H1 (cell line): ENCODE measurements at regions not wholly inside any gene's neighbourhood (a gene's known extent, or its start where the extent isn't known, plus 50 kb on each side); places are given as distances from the start of the nearest gene placed in this dataset.

Experiments
- CTCF ChIA-PET: fragments of 300-600 bp; sonication (Branson Sonifier 250); formaldehyde crosslinking; loops from one replicate; lab custom pipeline; 2021; ENCODE audit not compliant: partially characterized antibody; lab: Charles Lee
- POLR2A ChIA-PET: fragments of 300-600 bp; sonication (Branson Sonifier 250); formaldehyde crosslinking; loops from one replicate; lab custom pipeline; 2021; ENCODE audit warnings: inconsistent platforms; ENCODE audit not compliant: partially characterized antibody; lab: Charles Lee
- DNase-seq, 2 experiments: peaks; one replicate each; pipeline versions ENCODE4 v3.0.0 to v3.0.0-alpha.2; 2010 to 2022; ENCODE audit warnings: low spot score in 2 of 2, low read depth in 1 of 2, mixed read lengths in 1 of 2
- FAIRE-seq: peaks from 2 replicates; lab custom pipeline; 2011; peaks lifted over from hg19 to GRCh38; lab: Jason Lieb, UNC
- H2AFZ ChIP-seq: 2 replicates; pipeline ENCODE4 v1.8.1; 2012; ENCODE audit warnings: low read length, inconsistent platforms
- H2AK5ac ChIP-seq: 2 replicates; pipeline ENCODE4 v1.6.1; 2013; ENCODE audit warnings: low read depth, low read length
- H2BK120ac ChIP-seq: replicated peaks from 2 replicates; pipeline ENCODE3; 2013; ENCODE audit warnings: low read depth, low read length, inconsistent platforms
- H2BK12ac ChIP-seq: 2 replicates; pipeline ENCODE4 v1.6.1; 2013; ENCODE audit warnings: low read depth, low read length
- H2BK15ac ChIP-seq: 2 replicates; pipeline ENCODE4 v1.6.1; 2013; ENCODE audit warnings: low read length
- H2BK20ac ChIP-seq: 2 replicates; pipeline ENCODE4 v1.6.1; 2013; ENCODE audit warnings: low read length
- H2BK5ac ChIP-seq: 2 replicates; pipeline ENCODE4 v1.6.1; 2013; ENCODE audit warnings: low read depth, low read length
- H3K14ac ChIP-seq: 2 replicates; pipeline ENCODE4 v1.6.1; 2013; ENCODE audit warnings: inconsistent platforms; ENCODE audit not compliant: insufficient read length
- H3K18ac ChIP-seq: 2 replicates; pipeline ENCODE4 v1.6.1; 2013; ENCODE audit warnings: low read length; ENCODE audit errors: extremely low read depth
- H3K23ac ChIP-seq: 2 replicates; pipeline ENCODE4 v1.6.1; 2013; ENCODE audit warnings: inconsistent platforms; ENCODE audit not compliant: insufficient read length
- H3K23me2 ChIP-seq: 2 replicates; pipeline ENCODE4 v1.6.1; 2013; ENCODE audit warnings: low read depth, low read length
- H3K27ac ChIP-seq: 2 replicates; pipeline ENCODE4 v1.6.1; 2011; ENCODE audit warnings: low read depth, low read length, inconsistent platforms
- H3K27me3 ChIP-seq, 4 experiments: replicated peaks in 1 of 4; 1 replicate in 1 of 4; 2 replicates in 3 of 4; pipeline versions ENCODE4 v1.6.1 to v1.8.1; 2011 to 2013; ENCODE audit warnings: low read length in 3 of 4, mild to moderate bottlenecking in 3 of 4, inconsistent platforms in 2 of 4, mixed read lengths in 2 of 4, moderate library complexity in 1 of 4; ENCODE audit not compliant: control insufficient read depth in 3 of 4, insufficient read depth in 3 of 4; ENCODE audit errors: extremely low read depth in 1 of 4
- H3K36me3 ChIP-seq, 4 experiments: 2 replicates each; pipeline versions ENCODE4 v1.6.1 to v1.8.1; 2011 to 2013; ENCODE audit warnings: mild to moderate bottlenecking in 4 of 4, low read length in 3 of 4, moderate library complexity in 2 of 4, control low read depth in 1 of 4, inconsistent platforms in 1 of 4; ENCODE audit not compliant: insufficient read depth in 4 of 4, control insufficient read depth in 2 of 4
- H3K4ac ChIP-seq: replicated peaks from 2 replicates; pipeline ENCODE3; 2013; ENCODE audit warnings: low read length, low read depth, mixed read lengths, inconsistent platforms; ENCODE audit not compliant: insufficient read length
- H3K4me1 ChIP-seq, 4 experiments: replicated peaks in 1 of 4; 1 replicate in 1 of 4; 2 replicates in 3 of 4; pipeline versions ENCODE4 v1.6.1 to v1.8.1; 2011 to 2013; ENCODE audit warnings: low read length in 3 of 4, inconsistent platforms in 2 of 4, mixed read lengths in 1 of 4; ENCODE audit not compliant: insufficient read depth in 4 of 4, control insufficient read depth in 3 of 4
- H3K4me2 ChIP-seq, 2 experiments: 2 replicates each; pipeline versions ENCODE4 v1.6.1 to v1.8.1; 2011 to 2013; ENCODE audit warnings: low read depth in 2 of 2, low read length in 2 of 2, control low read depth in 1 of 2, inconsistent platforms in 1 of 2, mild to moderate bottlenecking in 1 of 2; ENCODE audit not compliant: insufficient read depth in 1 of 2
- H3K4me3 ChIP-seq, 4 experiments: fragments of 200-600, 300-600 bp in 1 of 4; sonication (generic), shearing (Covaris generic), sonication (Bioruptor Twin) in 1 of 4; 2 replicates each; pipeline versions ENCODE4 v1.5.1 to v1.8.1; 2011 to 2016; ENCODE audit warnings: low read length in 4 of 4, low read depth in 3 of 4, control low read depth in 2 of 4, inconsistent platforms in 2 of 4, mild to moderate bottlenecking in 2 of 4, mixed read lengths in 1 of 4, moderate library complexity in 1 of 4; ENCODE audit not compliant: insufficient read depth in 2 of 4; ENCODE audit errors: extremely low read depth in 1 of 4
- H3K56ac ChIP-seq: replicated peaks from 2 replicates; pipeline ENCODE3; 2013; ENCODE audit warnings: low read depth, mild to moderate bottlenecking, mixed read lengths, low read length, inconsistent platforms; ENCODE audit not compliant: insufficient read length
- H3K79me1 ChIP-seq: 2 replicates; pipeline ENCODE4 v1.6.1; 2013; ENCODE audit warnings: low read depth, low read length, control low read depth
- H3K79me2 ChIP-seq, 2 experiments: 2 replicates each; pipeline versions ENCODE4 v1.6.1 to v1.8.1; 2012 to 2013; ENCODE audit warnings: low read length in 2 of 2, mild to moderate bottlenecking in 2 of 2, inconsistent platforms in 1 of 2; ENCODE audit not compliant: insufficient read depth in 2 of 2, control insufficient read depth in 1 of 2
- H3K9ac ChIP-seq, 4 experiments: replicated peaks in 1 of 4; 1 replicate in 1 of 4; 2 replicates in 3 of 4; pipeline versions ENCODE4 v1.6.1 to v1.8.1; 2011 to 2013; ENCODE audit warnings: low read depth in 3 of 4, low read length in 3 of 4, control low read depth in 2 of 4, mild to moderate bottlenecking in 2 of 4, moderate library complexity in 2 of 4, inconsistent platforms in 1 of 4; ENCODE audit errors: extremely low read depth in 1 of 4
- H3K9me3 ChIP-seq, 2 experiments: 2 replicates each; pipeline versions ENCODE4 v1.6.1 to v1.8.1; 2012 to 2013; ENCODE audit warnings: mild to moderate bottlenecking in 2 of 2, moderate library complexity in 2 of 2, control low read depth in 1 of 2, inconsistent platforms in 1 of 2, low read depth in 1 of 2, low read length in 1 of 2, mixed read lengths in 1 of 2; ENCODE audit not compliant: insufficient read depth in 2 of 2
- H4K20me1 ChIP-seq, 2 experiments: replicated peaks in 1 of 2; 2 replicates each; pipeline versions ENCODE3 to v1.8.1; 2011 to 2013; ENCODE audit warnings: inconsistent platforms in 2 of 2, low read length in 2 of 2, mild to moderate bottlenecking in 1 of 2; ENCODE audit not compliant: insufficient read depth in 2 of 2, control insufficient read depth in 1 of 2
- H4K5ac ChIP-seq: 2 replicates; pipeline ENCODE4 v1.6.1; 2013; ENCODE audit warnings: low read length, low read depth, mixed read lengths, inconsistent platforms; ENCODE audit not compliant: insufficient read length
- H4K8ac ChIP-seq: 2 replicates; pipeline ENCODE4 v1.8.0; 2013; ENCODE audit warnings: mild to moderate bottlenecking, moderate library complexity, low read length, inconsistent platforms; ENCODE audit not compliant: insufficient read depth; ENCODE audit errors: extremely low read depth
- H4K91ac ChIP-seq: replicated peaks from 2 replicates; pipeline ENCODE3; 2013; ENCODE audit warnings: low read length, mixed read lengths, inconsistent platforms; ENCODE audit not compliant: insufficient read length
- BRCA1 ChIP-seq: IDR thresholded peaks from 2 replicates; pipeline ENCODE4 v1.6.1; 2012; ENCODE audit warnings: low read depth, low read length, improper control_type of control experiment
- CHD1 ChIP-seq: IDR thresholded peaks from 2 replicates; pipeline ENCODE4 v1.6.1; 2012; ENCODE audit warnings: low read depth, low read length, improper control_type of control experiment
- CHD2 ChIP-seq: IDR thresholded peaks from 2 replicates; pipeline ENCODE4 v1.6.1; 2012; ENCODE audit warnings: low read length, improper control_type of control experiment
- FOSL1 ChIP-seq: IDR thresholded peaks from 2 replicates; pipeline ENCODE4 v1.6.1; 2011; ENCODE audit warnings: mild to moderate bottlenecking, low read depth, low read length, moderate library complexity; ENCODE audit not compliant: insufficient read depth
- PHF8 ChIP-seq: fragments of 200-600 bp; sonication (generic); conservative IDR thresholded peaks from 2 replicates; pipeline ENCODE4 v1.7.1; 2012; ENCODE audit warnings: low read depth, mild to moderate bottlenecking, inconsistent platforms, low read length, moderate library complexity
- POLR2A ChIP-seq, 2 experiments: IDR thresholded peaks; 1 replicate in 1 of 2; 2 replicates in 1 of 2; pipeline ENCODE4 v1.6.1; 2011; ENCODE audit warnings: low read depth in 2 of 2, low read length in 2 of 2, mild to moderate bottlenecking in 2 of 2; ENCODE audit errors: control extremely low read depth in 1 of 2
- POLR2AphosphoS5 ChIP-seq: IDR thresholded peaks from 2 replicates; pipeline ENCODE4 v1.6.1; 2011; ENCODE audit warnings: low read depth, low read length
- SIX5 ChIP-seq: IDR thresholded peaks from 2 replicates; pipeline ENCODE4 v1.6.1; 2011; ENCODE audit warnings: mild to moderate bottlenecking, low read depth, low read length
- TEAD4 ChIP-seq: IDR thresholded peaks from 2 replicates; pipeline ENCODE4 v1.6.1; 2012; ENCODE audit warnings: low read depth, low read length, inconsistent platforms, mixed read lengths
- WGBS, 2 experiments: shearing (Covaris generic) in 1 of 2; methylation state at CpG; one replicate each; pipeline versions ENCODE4 v1.1.6 to v1.1.7; 2013 to 2015; ENCODE audit warnings: low lambda C conversion rate in 2 of 2, mixed read lengths in 2 of 2, inconsistent platforms in 1 of 2, low coverage in 1 of 2, missing lambda C conversion rate in 1 of 2; ENCODE audit not compliant: insufficient replicate concordance in 2 of 2, insufficient coverage in 1 of 2, insufficient read length in 1 of 2; ENCODE audit errors: extremely low coverage in 1 of 2, missing lambda C conversion rate in 1 of 2; 5-methylcytosine and 5-hydroxymethylcytosine counted together

DNA sequence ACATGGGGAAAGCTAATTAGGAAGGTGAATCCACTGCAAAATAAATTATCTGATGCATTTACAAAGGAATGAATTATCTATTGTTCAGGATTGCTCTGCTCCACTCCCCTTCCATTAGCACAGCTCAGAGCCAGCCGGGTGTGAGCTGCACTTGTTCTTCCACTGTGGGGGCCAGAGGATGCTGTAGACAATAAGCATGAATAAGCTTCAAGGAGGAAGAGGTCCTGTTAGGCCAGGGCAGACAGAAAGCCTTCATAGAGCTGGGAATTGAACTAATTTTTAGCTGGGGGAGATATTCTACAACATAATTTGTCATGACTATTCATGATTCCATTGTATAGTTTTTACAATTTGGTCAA lies 137.6 kb upstream of the MAX start:
- no peak overlapping the region for H3K4me3 ChIP-seq
- no peak overlapping the region for H3K27ac ChIP-seq
- FAIRE-seq (no peak), DNase-seq (no peak)
- 88% methylated on average over 1 of the region's 1 CpG; no CpG with 5 or more reads in 1 of the 2 experiments for WGBS, 2 experiments
- no peaks in the 10 kb centered on the region for H3K36me3 ChIP-seq
- H2AK5ac ChIP-seq: no peak overlapping the region
- no peaks in the 10 kb centered on the region for H3K23me2 ChIP-seq
- no peak overlapping the region for H2BK120ac ChIP-seq
- H4K5ac ChIP-seq: no peak overlapping the region
- no peaks in the 10 kb centered on the region for H3K9me3 ChIP-seq
- no peak overlapping the region for H3K23ac ChIP-seq
- H2BK5ac ChIP-seq: no peak overlapping the region
- H2BK20ac ChIP-seq: no peak overlapping the region
- H3K79me1 ChIP-seq: no peaks in the 10 kb centered on the region
- peaks cover 0 to 13% (median 3%) of the 10 kb centered on the region in 4 experiments; a peak in 6 of 7 replicates for H3K4me1 ChIP-seq
- H3K14ac ChIP-seq: no peak overlapping the region
- no peak overlapping the region for H3K18ac ChIP-seq
- H2BK15ac ChIP-seq: no peak overlapping the region
- H4K20me1 ChIP-seq: no peaks in the 10 kb centered on the region
- no peak overlapping the region for H2BK12ac ChIP-seq
- no peak overlapping the region for H3K9ac ChIP-seq
- H4K91ac ChIP-seq: no peak overlapping the region
- no peak overlapping the region for H2AFZ ChIP-seq
- H3K79me2 ChIP-seq: no peaks in the 10 kb centered on the region
- no peak overlapping the region for H3K4me2 ChIP-seq
- H4K8ac ChIP-seq: no peak overlapping the region
- POLR2A ChIA-PET: interaction anchor here (0.6 kb wide), 1 partner anchor 107 kb away, joined by 3 read pairs; no protein-coding TSS in a partner anchor
- no peak overlapping the region for H3K56ac ChIP-seq
- no peaks in the 10 kb centered on the region for H3K27me3 ChIP-seq
- CTCF ChIA-PET: interaction anchor here (1.3 to 2.6 kb wide), 4 partner anchors 12 to 76 kb away, joined by 3 to 6 read pairs (median 5); no protein-coding TSS in a partner anchor
- no peak overlapping the region for H3K4ac ChIP-seq
- no peak for TF ChIP-seq FOSL1
- TF ChIP-seq BRCA1: no peak
- TF ChIP-seq POLR2A (IDR thresholded peaks at IDR 0.05; ENCODE audit: control extremely low read depth in 1 of 2, low read depth in 2 of 2, low read length in 2 of 2): no peak
- TF ChIP-seq TEAD4: no peak
- no peak for TF ChIP-seq PHF8
- TF ChIP-seq POLR2AphosphoS5: no peak
- no peak for TF ChIP-seq CHD1
- TF ChIP-seq CHD2: no peak
- no peak for TF ChIP-seq SIX5
